GM21367 (cell line): ENCODE measurements at regions not wholly inside any gene's neighbourhood (a gene's known extent, or its start where the extent isn't known, plus 50 kb on each side); places are given as distances from the start of the nearest gene placed in this dataset.
"Not testable (repeated sequence)": the region's sequence is repeated elsewhere in the genome, so short reads cannot be mapped to it uniquely, and the experiment has no call there.

Experiments
- ATAC-seq: cut with Tn5 transposase; IDR thresholded peaks from one replicate; pipeline ENCODE4 v1.9.1; 2021; ENCODE audit not compliant: unreplicated experiment

GRCh38 chr5:136501133-136501532 is 135.8 kb upstream of the TRPC7 start:
- ATAC-seq, result no peak

GRCh38 chr5:136492587-136492986 is 127.2 kb upstream of the TRPC7 start:
- no peak for ATAC-seq

- no peak for ATAC-seq
Measured at GRCh38 chr5:136491806-136492205, 126.5 kb upstream of the TRPC7 start.

- ATAC-seq, result no peak
Measured at GRCh38 chr5:136484808-136485325, 119.5 kb upstream of the TRPC7 start.

- no peak for ATAC-seq
Measured at GRCh38 chr5:136482206-136482605, 116.9 kb upstream of the TRPC7 start.

- ATAC-seq, result no peak
Measured at GRCh38 chr5:136474466-136474865, 109.1 kb upstream of the TRPC7 start.

GRCh38 chr5:136467632-136468031 is 102.3 kb upstream of the TRPC7 start:
- ATAC-seq, result no peak

GRCh38 chr5:136466041-136466415 is 100.7 kb upstream of the TRPC7 start:
- no peak for ATAC-seq

GRCh38 chr5:136458481-136458880 is 93.1 kb upstream of the TRPC7 start:
- no peak for ATAC-seq

- ATAC-seq, result no peak
Measured at GRCh38 chr5:136457390-136458013, 92.2 kb upstream of the TRPC7 start.

- ATAC-seq, result no peak
Measured at GRCh38 chr5:136455409-136455808, 90.1 kb upstream of the TRPC7 start.

GRCh38 chr5:136453986-136454758 is 88.8 kb upstream of the TRPC7 start:
- ATAC-seq, result no peak

- ATAC-seq, result no peak
Measured at GRCh38 chr5:136453199-136453598, 87.9 kb upstream of the TRPC7 start.

- ATAC-seq, result not testable (repeated sequence)
Measured at GRCh38 chr5:136447576-136447975, 82.2 kb upstream of the TRPC7 start.

GRCh38 chr5:136446565-136446964 is 81.2 kb upstream of the TRPC7 start:
- ATAC-seq, result no peak

- ATAC-seq, result not testable (repeated sequence)
Measured at GRCh38 chr5:136444099-136444498, 78.8 kb upstream of the TRPC7 start.

GRCh38 chr5:136439367-136439766 is 74.0 kb upstream of the TRPC7 start:
- ATAC-seq, result no peak

GRCh38 chr5:136435946-136436543 is 70.7 kb upstream of the TRPC7 start:
- ATAC-seq, result no peak

- ATAC-seq, result no peak
Measured at GRCh38 chr5:136434795-136435194, 69.5 kb upstream of the TRPC7 start.

GRCh38 chr5:136432705-136433104 is 67.4 kb upstream of the TRPC7 start:
- ATAC-seq, result no peak

GRCh38 chr5:136430081-136430480 is 64.7 kb upstream of the TRPC7 start:
- ATAC-seq, result no peak

- no peak for ATAC-seq
Measured at GRCh38 chr5:136427426-136427825, 62.1 kb upstream of the TRPC7 start.
